ENCODE measurements at regions not wholly inside any gene's neighbourhood (a gene's known extent, or its start where the extent isn't known, plus 50 kb on each side); places are given as distances from the start of the nearest gene placed in this dataset.

DNA sequence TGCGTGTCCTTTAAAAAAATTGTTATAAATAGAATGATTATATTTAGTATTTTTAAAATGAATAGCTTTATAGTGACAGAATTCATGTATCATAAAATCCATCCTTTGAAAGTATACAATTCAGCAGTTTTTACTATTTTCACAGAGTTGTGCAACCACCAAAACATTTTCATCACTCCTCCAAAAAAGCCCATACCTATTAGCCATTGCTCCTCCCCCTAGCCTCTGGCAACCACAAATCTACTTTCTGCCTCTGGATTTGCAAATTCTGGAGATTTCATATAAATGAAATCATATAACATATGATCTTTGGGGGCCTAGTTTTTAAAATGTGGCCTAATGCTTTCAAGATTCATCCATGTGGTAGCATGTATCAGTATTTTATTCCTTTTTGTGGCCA lies 117.9 kb upstream of the MED13L start:
- TF ChIP-seq SP7 (tag by site-specific recombination; IDR thresholded peaks at IDR 0.05) (no peak), CTCF (tag by site-specific recombination; IDR thresholded peaks at IDR 0.05) (no peak), REST (tag by site-specific recombination; IDR thresholded peaks at IDR 0.05) (no peak), ZNF777 (tag by site-specific recombination; IDR thresholded peaks at IDR 0.05; ENCODE audit: borderline replicate concordance) (no peak), ZNF138 (tag by site-specific recombination; IDR thresholded peaks at IDR 0.05; ENCODE audit: borderline replicate concordance) (no peak)
